PC-9 (cell line): ENCODE measurements at regions not wholly inside any gene's neighbourhood (a gene's known extent, or its start where the extent isn't known, plus 50 kb on each side); places are given as distances from the start of the nearest gene placed in this dataset.
A peak's percentile ranks its signal among the peaks of the same experiment; 100 is the strongest.

Source experiments
- BruUV-seq: library from RNA; stranded (reverse); fragments of 400-500 nt; replicated peaks from 2 replicates; lab custom pipeline; 2021; lab: Mats Ljungman, UMichigan
- CTCF ChIA-PET: fragments of 300-600 bp; sonication (Branson Sonifier 250); formaldehyde crosslinking; loops from one replicate; lab custom pipeline; 2022; ENCODE audit warnings: antibody characterized with exemption; lab: Charles Lee
- POLR2A ChIA-PET: fragments of 300-600 bp; sonication (Branson Sonifier 250); formaldehyde crosslinking; loops from one replicate; lab custom pipeline; 2022; ENCODE audit warnings: antibody characterized with exemption; ENCODE audit not compliant: unreplicated experiment; lab: Charles Lee
- DNase-seq, 2 experiments: peaks; one replicate each; pipeline versions ENCODE4 v3.0.0 to v3.0.0-alpha.2; 2015 to 2022; ENCODE audit warnings: mixed read lengths in 1 of 2
- H2AFZ ChIP-seq: fragments of 200-600 bp; sonication (generic); 2 replicates; pipeline ENCODE4 v1.8.1; 2017; ENCODE audit warnings: antibody characterized with exemption
- H3F3A ChIP-seq: fragments of 200-600 bp; sonication (generic); 2 replicates; pipeline ENCODE4 v1.8.1; 2017; ENCODE audit warnings: antibody characterized with exemption, mild to moderate bottlenecking, low read depth; ENCODE audit not compliant: insufficient read depth
- H3K27ac ChIP-seq: fragments of 200-600 bp; sonication (generic); 2 replicates; pipeline ENCODE4 v1.6.1; 2016; ENCODE audit warnings: mixed run types
- H3K27me3 ChIP-seq: fragments of 200-600 bp; sonication (generic); 2 replicates; pipeline ENCODE4 v1.6.1; 2016; ENCODE audit warnings: low read depth, mixed run types; ENCODE audit not compliant: insufficient read depth
- H3K36me3 ChIP-seq: fragments of 200-600 bp; sonication (generic); 2 replicates; pipeline ENCODE4 v1.6.1; 2016; ENCODE audit warnings: low read depth, mixed run types
- H3K4me1 ChIP-seq: fragments of 200-600 bp; sonication (generic); replicated peaks from 2 replicates; pipeline ENCODE4 v1.6.1; 2016; ENCODE audit warnings: mixed run types; ENCODE audit not compliant: insufficient read depth
- H3K4me2 ChIP-seq: fragments of 200-600 bp; sonication (generic); 2 replicates; pipeline ENCODE4 v1.6.1; 2017; ENCODE audit warnings: mixed run types
- H3K4me3 ChIP-seq: fragments of 200-600 bp; sonication (generic); 2 replicates; pipeline ENCODE4 v1.6.1; 2016; ENCODE audit warnings: mixed run types
- H3K79me2 ChIP-seq: fragments of 200-600 bp; sonication (generic); 2 replicates; pipeline ENCODE4 v1.6.1; 2017; ENCODE audit warnings: low read depth, mixed run types
- H3K9me2 ChIP-seq: fragments of 200-600 bp; sonication (generic); 2 replicates; pipeline ENCODE4 v1.8.1; 2017; ENCODE audit warnings: mild to moderate bottlenecking; ENCODE audit not compliant: insufficient read depth
- H3K9me3 ChIP-seq: fragments of 200-600 bp; sonication (generic); 2 replicates; pipeline ENCODE4 v1.8.1; 2016; ENCODE audit warnings: low read depth; ENCODE audit not compliant: insufficient read depth
- H4K20me1 ChIP-seq: fragments of 200-600 bp; sonication (generic); 2 replicates; pipeline ENCODE4 v1.8.1; 2017; ENCODE audit not compliant: insufficient read depth
- CTCF ChIP-seq: fragments of 200-600 bp; sonication (generic); conservative IDR thresholded peaks from 2 replicates; pipeline ENCODE4 v1.6.1; 2017; ENCODE audit warnings: mixed run types, antibody characterized with exemption, mild to moderate bottlenecking, moderate library complexity
- EZH2 ChIP-seq: fragments of 200-600 bp; sonication (generic); IDR thresholded peaks from 2 replicates; pipeline ENCODE4 v1.8.0; 2017; ENCODE audit warnings: antibody characterized with exemption, low read depth
- intact Hi-C: fragments of 100-400 bp; cut with micrococcal nuclease; formaldehyde crosslinking; loops from one replicate; pipeline ENCODE4 v1.10.0; 2022; ENCODE audit not compliant: unreplicated experiment

- H2AFZ ChIP-seq = no peak overlapping the region
- no peaks in the 10 kb centered on the region for H3K36me3 ChIP-seq
- no peak overlapping the region for H3K4me2 ChIP-seq
- H3K4me1 ChIP-seq = peaks cover 15% of the 10 kb centered on the region
- H3K4me3 ChIP-seq = no peak overlapping the region
- H3K27ac ChIP-seq = no peak overlapping the region
- H3K9me2 ChIP-seq = no peaks in the 10 kb centered on the region
- no peaks in the 10 kb centered on the region for H3K9me3 ChIP-seq
- intact Hi-C loops = no loop called here
- ChIA-PET CTCF (interaction anchor here (0.6 kb wide), 2 partner anchors 188 to 243 kb away, joined by 4 to 7 read pairs; no protein-coding TSS in a partner anchor), POLR2A (no interaction called here)
- no peaks in the 10 kb centered on the region for H3F3A ChIP-seq
- no peaks in the 10 kb centered on the region for H4K20me1 ChIP-seq
- TF ChIP-seq EZH2 (no peak), CTCF (no peak)
- DNase-seq = no peak
- no TSS peak for BruUV-seq
- H3K79me2 ChIP-seq = no peaks in the 10 kb centered on the region
- no peaks in the 10 kb centered on the region for H3K27me3 ChIP-seq
Observed at GRCh38 chr5:103466495-103466894, 96.1 kb downstream of the NUDT12 start.

GRCh38 chr5:103465891-103466290 lies 96.7 kb downstream of the NUDT12 start:
- no peak overlapping the region for H3K4me2 ChIP-seq
- no peaks in the 10 kb centered on the region for H3K36me3 ChIP-seq
- H3F3A ChIP-seq = no peaks in the 10 kb centered on the region
- ChIA-PET CTCF (interaction anchor here (0.6 kb wide), 1 partner anchor 187 kb away, joined by 4 read pairs; no protein-coding TSS in a partner anchor), POLR2A (no interaction called here)
- H3K9me2 ChIP-seq = no peaks in the 10 kb centered on the region
- H3K27ac ChIP-seq = no peak overlapping the region
- no peak overlapping the region for H3K4me3 ChIP-seq
- H3K79me2 ChIP-seq = no peaks in the 10 kb centered on the region
- TF ChIP-seq EZH2 = no peak
- TF ChIP-seq CTCF = no peak
- no peaks in the 10 kb centered on the region for H3K27me3 ChIP-seq
- no peaks in the 10 kb centered on the region for H3K9me3 ChIP-seq
- BruUV-seq = no TSS peak
- peaks cover 21% of the 10 kb centered on the region for H3K4me1 ChIP-seq
- DNase-seq = no peak
- H2AFZ ChIP-seq = no peak overlapping the region
- intact Hi-C loops = no loop called here
- H4K20me1 ChIP-seq = no peaks in the 10 kb centered on the region

GRCh38 chr5:103464835-103465484 lies 97.6 kb downstream of the NUDT12 start:
- Histone ChIP-seq H2AFZ (0 out of 2 replicates have a peak overlapping the region, but pooled peaks have one; percentile 0), H3K4me1 (peaks cover 25% of the 10 kb centered on the region), H3K79me2 (no peaks in the 10 kb centered on the region), H3K4me2 (no peak overlapping the region), H3K4me3 (no peak overlapping the region), H3K36me3 (no peaks in the 10 kb centered on the region), H3F3A (no peaks in the 10 kb centered on the region), H4K20me1 (no peaks in the 10 kb centered on the region), H3K27me3 (no peaks in the 10 kb centered on the region), H3K9me2 (no peaks in the 10 kb centered on the region), H3K9me3 (no peaks in the 10 kb centered on the region), H3K27ac (no peak overlapping the region)
- ChIA-PET CTCF (no interaction called here), POLR2A (no interaction called here)
- no peak for DNase-seq
- TF ChIP-seq CTCF (no peak), EZH2 (no peak)
- intact Hi-C loops = no loop called here
- BruUV-seq = no TSS peak
